Chondrocyte (in vitro differentiated cells): ENCODE measurements at regions not wholly inside any gene's neighbourhood (a gene's known extent, or its start where the extent isn't known, plus 50 kb on each side); places are given as distances from the start of the nearest gene placed in this dataset.

Experiments
- DNase-seq: peaks from one replicate; pipeline ENCODE4 v3.0.0; 2021; ENCODE audit warnings: mixed read lengths, low spot score
- H3K27ac Mint-ChIP-seq: one replicate; pipeline ENCODE4 v1.8.0; 2021; ENCODE audit warnings: mild to moderate bottlenecking, moderate library complexity, mixed read lengths; ENCODE audit not compliant: unreplicated experiment
- H3K27me3 Mint-ChIP-seq: 2 replicates; pipeline ENCODE4 v1.8.0; 2021; ENCODE audit warnings: low read depth, mixed read lengths
- H3K36me3 Mint-ChIP-seq: 2 replicates; pipeline ENCODE4 v1.8.0; 2021; ENCODE audit warnings: low read depth, mixed read lengths
- H3K4me1 Mint-ChIP-seq: 2 replicates; pipeline ENCODE4 v1.8.0; 2021; ENCODE audit warnings: low read depth, mild to moderate bottlenecking, mixed read lengths
- H3K4me3 Mint-ChIP-seq: one replicate; pipeline ENCODE4 v1.8.0; 2021; ENCODE audit warnings: mild to moderate bottlenecking, moderate library complexity, mixed read lengths; ENCODE audit not compliant: unreplicated experiment
- H3K9me3 Mint-ChIP-seq: 2 replicates; pipeline ENCODE4 v1.8.0; 2021; ENCODE audit warnings: low read depth, mixed read lengths
- TF ChIP-seq, protein P1 (sequence below): fragments of 200-600 bp; sonication (generic); IDR thresholded peaks from 2 replicates; pipeline ENCODE4 v1.5.0; 2021; ENCODE audit warnings: antibody characterized with exemption, mild to moderate bottlenecking, moderate library complexity

DNA sequence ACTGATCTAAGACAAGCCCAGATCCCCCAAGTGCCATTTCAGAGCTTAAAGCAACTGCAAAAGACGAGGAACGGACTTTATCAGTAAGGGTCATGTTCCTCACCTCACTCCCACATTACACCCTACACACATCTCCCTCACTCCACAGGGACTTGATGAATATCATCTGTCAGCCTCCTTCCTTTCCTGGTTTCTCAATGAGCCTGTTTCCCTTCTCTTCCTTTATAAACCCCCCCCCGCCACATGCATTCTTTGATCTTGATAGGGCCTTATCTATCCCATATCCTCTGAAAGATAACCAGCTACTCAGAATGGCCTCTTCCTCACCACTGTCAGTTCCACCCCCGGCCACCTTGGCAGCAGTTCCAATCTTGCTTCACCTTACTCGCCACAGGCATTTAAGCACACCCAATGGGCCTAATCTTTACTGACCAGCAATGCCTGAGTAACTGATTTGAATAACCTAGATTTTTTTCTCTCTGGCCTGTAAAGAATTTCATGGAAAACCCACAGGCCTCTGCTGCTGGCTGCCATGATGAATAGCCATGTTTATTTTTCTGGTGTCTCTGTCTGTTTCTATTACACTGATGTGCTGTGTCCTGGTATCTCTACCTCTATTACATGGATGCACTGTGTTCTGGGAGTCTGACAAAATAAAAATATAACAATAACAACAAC lies 138.7 kb downstream of the PHLDA1 start:
- Mint-ChIP-seq H3K4me3 (no peak overlapping the region), H3K27me3 (peaks cover 4% of the 10 kb centered on the region), H3K9me3 (no peaks in the 10 kb centered on the region), H3K27ac (no peak overlapping the region), H3K36me3 (no peaks in the 10 kb centered on the region), H3K4me1 (peaks cover 14% of the 10 kb centered on the region)
- TF ChIP-seq, protein P1, sequence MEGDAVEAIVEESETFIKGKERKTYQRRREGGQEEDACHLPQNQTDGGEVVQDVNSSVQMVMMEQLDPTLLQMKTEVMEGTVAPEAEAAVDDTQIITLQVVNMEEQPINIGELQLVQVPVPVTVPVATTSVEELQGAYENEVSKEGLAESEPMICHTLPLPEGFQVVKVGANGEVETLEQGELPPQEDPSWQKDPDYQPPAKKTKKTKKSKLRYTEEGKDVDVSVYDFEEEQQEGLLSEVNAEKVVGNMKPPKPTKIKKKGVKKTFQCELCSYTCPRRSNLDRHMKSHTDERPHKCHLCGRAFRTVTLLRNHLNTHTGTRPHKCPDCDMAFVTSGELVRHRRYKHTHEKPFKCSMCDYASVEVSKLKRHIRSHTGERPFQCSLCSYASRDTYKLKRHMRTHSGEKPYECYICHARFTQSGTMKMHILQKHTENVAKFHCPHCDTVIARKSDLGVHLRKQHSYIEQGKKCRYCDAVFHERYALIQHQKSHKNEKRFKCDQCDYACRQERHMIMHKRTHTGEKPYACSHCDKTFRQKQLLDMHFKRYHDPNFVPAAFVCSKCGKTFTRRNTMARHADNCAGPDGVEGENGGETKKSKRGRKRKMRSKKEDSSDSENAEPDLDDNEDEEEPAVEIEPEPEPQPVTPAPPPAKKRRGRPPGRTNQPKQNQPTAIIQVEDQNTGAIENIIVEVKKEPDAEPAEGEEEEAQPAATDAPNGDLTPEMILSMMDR, result no peak
- DNase-seq, result no peak

DNA sequence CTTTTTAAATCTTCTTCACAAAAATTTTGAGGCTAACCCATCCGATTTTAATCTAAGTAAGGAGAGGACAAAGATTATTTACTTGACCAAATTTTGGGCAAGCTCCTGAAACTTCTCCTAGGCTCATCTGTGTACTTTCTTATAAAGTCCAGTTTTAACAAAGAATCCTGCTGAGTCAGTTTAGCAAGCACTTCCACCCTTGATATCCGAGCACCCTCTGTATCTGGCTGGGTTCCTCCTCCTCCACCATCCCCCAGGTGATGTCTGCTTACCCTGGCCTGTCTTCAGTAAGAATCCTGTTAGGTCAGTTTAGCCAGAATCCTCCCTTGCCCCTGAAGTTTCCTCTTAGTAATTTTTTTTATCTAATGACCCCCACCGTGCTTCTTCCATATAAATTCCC lies 140.5 kb downstream of the PHLDA1 start:
- Mint-ChIP-seq H3K27ac (no peak overlapping the region), H3K4me1 (peaks cover 14% of the 10 kb centered on the region)
- DNase-seq, result no peak

DNA sequence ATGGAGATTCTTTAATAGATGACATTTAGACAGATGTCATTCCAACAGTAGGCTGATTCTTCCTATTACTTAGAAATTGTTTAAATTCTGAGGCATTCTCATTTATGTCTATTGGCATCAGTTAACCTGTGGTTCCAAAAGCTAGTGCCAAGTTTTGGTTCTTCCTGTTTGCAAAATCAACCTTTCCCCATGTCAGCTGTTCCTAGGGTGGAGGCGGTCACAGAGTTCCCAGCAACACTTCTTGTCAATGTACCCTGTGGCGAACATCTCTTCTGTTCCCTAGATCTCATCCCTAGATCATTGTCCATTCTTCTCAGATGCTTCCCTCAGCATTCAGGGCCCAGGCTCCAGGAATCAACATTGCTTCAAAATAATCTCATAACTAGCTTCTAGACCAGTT lies 140.9 kb downstream of the PHLDA1 start:
- Mint-ChIP-seq H3K4me1 (peaks cover 14% of the 10 kb centered on the region), H3K27ac (no peak overlapping the region), H3K36me3 (no peaks in the 10 kb centered on the region), H3K9me3 (no peaks in the 10 kb centered on the region), H3K27me3 (peaks cover 4% of the 10 kb centered on the region), H3K4me3 (no peak overlapping the region)
- no peak for DNase-seq
- TF ChIP-seq, protein P1, result no peak

More for the DNA sequence above, 140.5 kb downstream of the PHLDA1 start:
- Mint-ChIP-seq H3K4me3 (no peak overlapping the region), H3K36me3 (no peaks in the 10 kb centered on the region), H3K9me3 (no peaks in the 10 kb centered on the region), H3K27me3 (peaks cover 4% of the 10 kb centered on the region)
- TF ChIP-seq, protein P1, result no peak

DNA sequence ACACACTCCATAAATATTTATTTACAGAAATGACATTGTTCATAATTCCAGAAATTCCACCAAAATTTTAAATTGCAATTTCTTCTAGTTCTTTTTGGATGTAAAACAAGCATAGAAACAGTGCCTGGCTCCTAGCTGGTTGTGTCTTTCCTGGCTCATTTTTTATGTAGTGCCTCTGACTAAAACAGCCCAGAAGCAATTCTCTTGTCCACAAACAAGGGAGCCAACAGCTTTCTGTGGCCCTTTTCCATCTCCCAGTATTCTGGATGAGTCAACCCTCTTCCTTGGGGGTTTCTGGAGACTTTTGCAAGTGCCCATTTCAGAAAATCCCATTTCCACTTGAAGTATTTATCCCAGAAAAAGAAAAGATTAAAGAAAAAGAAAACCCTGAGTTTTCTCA lies 141.4 kb downstream of the PHLDA1 start:
- TF ChIP-seq, protein P1, result no peak
- DNase-seq, result no peak
- Mint-ChIP-seq H3K9me3 (no peaks in the 10 kb centered on the region), H3K27me3 (peaks cover 4% of the 10 kb centered on the region), H3K4me1 (peaks cover 14% of the 10 kb centered on the region), H3K27ac (no peak overlapping the region), H3K36me3 (no peaks in the 10 kb centered on the region), H3K4me3 (no peak overlapping the region)

DNA sequence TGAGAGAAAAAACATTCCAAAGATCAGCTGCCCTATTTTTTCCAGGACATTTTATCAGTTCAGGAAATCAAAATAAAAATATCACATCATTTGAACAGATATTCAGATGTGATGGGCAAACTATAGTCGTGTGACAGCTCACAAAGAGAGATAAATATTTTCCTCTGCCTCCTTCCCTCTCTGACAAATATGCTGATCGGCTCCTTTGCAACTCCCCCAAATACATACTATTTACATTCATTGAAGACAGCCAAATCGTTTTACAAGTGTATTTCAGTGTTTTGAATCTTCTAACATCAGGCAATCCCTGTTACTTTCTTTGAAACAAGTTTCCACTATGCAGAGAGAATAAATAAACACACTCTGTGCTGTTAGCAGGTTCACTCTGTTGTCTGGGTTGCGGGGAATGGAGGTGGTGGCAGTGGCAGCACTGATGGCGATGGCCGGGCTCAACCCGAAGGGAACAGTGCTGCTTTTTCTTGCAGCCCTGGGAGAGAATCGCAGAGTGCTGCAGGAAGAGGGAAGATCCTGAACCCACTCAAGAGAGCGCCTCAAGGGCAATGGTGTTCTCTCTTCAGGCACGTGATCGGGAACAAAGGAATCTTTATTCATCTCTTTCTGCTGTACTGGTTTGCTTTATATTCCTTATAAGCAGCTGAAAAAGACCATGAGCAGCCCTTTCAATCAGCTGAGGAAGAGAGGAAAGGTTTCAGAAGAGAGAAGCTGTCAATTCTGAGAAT lies 142.5 kb downstream of the PHLDA1 start:
- no peaks in the 10 kb centered on the region for H3K36me3 Mint-ChIP-seq
- TF ChIP-seq, protein P1, result no peak
- no peaks in the 10 kb centered on the region for H3K9me3 Mint-ChIP-seq
- H3K4me1 Mint-ChIP-seq, result peaks cover 14% of the 10 kb centered on the region
- DNase-seq, result no peak
- no peak overlapping the region for H3K27ac Mint-ChIP-seq
- peak overlapping the region; percentile 28 for H3K4me3 Mint-ChIP-seq
- peaks cover 4% of the 10 kb centered on the region for H3K27me3 Mint-ChIP-seq
